Ascending aorta (tissue), 2 donors: ENCODE measurements at regions not wholly inside any gene's neighbourhood (a gene's known extent, or its start where the extent isn't known, plus 50 kb on each side); places are given as distances from the start of the nearest gene placed in this dataset.
A peak's percentile ranks its signal among the peaks of the same experiment; 100 is the strongest.

Source experiments
- DNase-seq, 2 donors: peaks; one replicate each; pipeline ENCODE4 v3.0.0-alpha.2; 2019; ENCODE audit warnings: low spot score in 2 of 2
- H3K27ac ChIP-seq, 2 donors: fragments of 200-600 bp; sonication (generic); one replicate each; pipeline ENCODE4 v1.5.1; 2016 to 2017; ENCODE audit warnings: mild to moderate bottlenecking in 1 of 2
- H3K27me3 ChIP-seq: fragments of 200-600 bp; sonication (generic); one replicate; pipeline ENCODE4 v1.5.1; 2017
- H3K36me3 ChIP-seq, 2 donors: fragments of 200-600 bp; sonication (generic); one replicate each; pipeline ENCODE4 v1.5.1; 2016
- H3K4me1 ChIP-seq, 2 donors: fragments of 200-600 bp; sonication (generic); one replicate each; pipeline ENCODE4 v1.5.1; 2016 to 2017; ENCODE audit warnings: mild to moderate bottlenecking in 1 of 2
- H3K4me3 ChIP-seq, 2 donors: fragments of 200-600 bp; sonication (generic); one replicate each; pipeline ENCODE4 v1.5.1; 2016 to 2017; ENCODE audit warnings: mild to moderate bottlenecking in 1 of 2
- H3K9me3 ChIP-seq, 2 donors: fragments of 200-600 bp; sonication (generic); one replicate each; pipeline ENCODE4 v1.5.1; 2016
- intact Hi-C: fragments of 100-400 bp; cut with DNase I; formaldehyde crosslinking; loops from one replicate; pipeline ENCODE4 v1.15.1; 2023
- TF ChIP-seq, protein P1 (sequence below), 3 experiments: fragments of 200-600 bp in 2 of 3; fragments of 450-650 bp in 1 of 3; sonication (generic) in 2 of 3; IDR thresholded peaks; one replicate each; pipeline ENCODE4 v1.5.1; 2016 to 2019; ENCODE audit warnings: antibody characterized with exemption in 3 of 3, mild to moderate bottlenecking in 1 of 3, moderate library complexity in 1 of 3

DNA sequence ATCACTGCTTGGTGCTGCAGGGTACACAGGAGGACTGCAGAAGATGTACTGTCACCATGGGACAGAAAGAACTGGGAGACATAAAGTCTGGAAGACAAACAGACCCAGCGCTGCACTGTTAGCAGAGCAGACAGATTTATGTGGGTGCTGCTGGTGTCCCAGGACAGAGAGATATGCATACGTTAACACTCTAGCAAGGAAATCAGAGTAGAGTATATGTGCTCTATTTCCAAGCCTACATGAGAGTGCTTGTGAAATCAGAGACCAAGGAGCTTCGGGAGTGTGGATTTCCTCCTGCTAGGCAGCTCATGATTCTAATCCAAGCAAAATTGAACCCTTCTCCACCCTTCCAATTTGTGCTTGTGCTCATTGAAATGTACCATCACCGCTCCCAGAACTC lies 416.5 kb downstream of the VRK1 start:
- no peak for DNase-seq
- H3K4me3 ChIP-seq, result no peak overlapping the region
- no peaks in the 10 kb centered on the region for H3K27me3 ChIP-seq
- H3K4me1 ChIP-seq, result no peaks in the 10 kb centered on the region
- no peak overlapping the region for H3K27ac ChIP-seq
- no peaks in the 10 kb centered on the region for H3K36me3 ChIP-seq
- no peaks in the 10 kb centered on the region for H3K9me3 ChIP-seq
- TF ChIP-seq, protein P1, sequence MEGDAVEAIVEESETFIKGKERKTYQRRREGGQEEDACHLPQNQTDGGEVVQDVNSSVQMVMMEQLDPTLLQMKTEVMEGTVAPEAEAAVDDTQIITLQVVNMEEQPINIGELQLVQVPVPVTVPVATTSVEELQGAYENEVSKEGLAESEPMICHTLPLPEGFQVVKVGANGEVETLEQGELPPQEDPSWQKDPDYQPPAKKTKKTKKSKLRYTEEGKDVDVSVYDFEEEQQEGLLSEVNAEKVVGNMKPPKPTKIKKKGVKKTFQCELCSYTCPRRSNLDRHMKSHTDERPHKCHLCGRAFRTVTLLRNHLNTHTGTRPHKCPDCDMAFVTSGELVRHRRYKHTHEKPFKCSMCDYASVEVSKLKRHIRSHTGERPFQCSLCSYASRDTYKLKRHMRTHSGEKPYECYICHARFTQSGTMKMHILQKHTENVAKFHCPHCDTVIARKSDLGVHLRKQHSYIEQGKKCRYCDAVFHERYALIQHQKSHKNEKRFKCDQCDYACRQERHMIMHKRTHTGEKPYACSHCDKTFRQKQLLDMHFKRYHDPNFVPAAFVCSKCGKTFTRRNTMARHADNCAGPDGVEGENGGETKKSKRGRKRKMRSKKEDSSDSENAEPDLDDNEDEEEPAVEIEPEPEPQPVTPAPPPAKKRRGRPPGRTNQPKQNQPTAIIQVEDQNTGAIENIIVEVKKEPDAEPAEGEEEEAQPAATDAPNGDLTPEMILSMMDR (IDR thresholded peaks at IDR 0.05), result no peak
- intact Hi-C loops, result no loop called here

DNA sequence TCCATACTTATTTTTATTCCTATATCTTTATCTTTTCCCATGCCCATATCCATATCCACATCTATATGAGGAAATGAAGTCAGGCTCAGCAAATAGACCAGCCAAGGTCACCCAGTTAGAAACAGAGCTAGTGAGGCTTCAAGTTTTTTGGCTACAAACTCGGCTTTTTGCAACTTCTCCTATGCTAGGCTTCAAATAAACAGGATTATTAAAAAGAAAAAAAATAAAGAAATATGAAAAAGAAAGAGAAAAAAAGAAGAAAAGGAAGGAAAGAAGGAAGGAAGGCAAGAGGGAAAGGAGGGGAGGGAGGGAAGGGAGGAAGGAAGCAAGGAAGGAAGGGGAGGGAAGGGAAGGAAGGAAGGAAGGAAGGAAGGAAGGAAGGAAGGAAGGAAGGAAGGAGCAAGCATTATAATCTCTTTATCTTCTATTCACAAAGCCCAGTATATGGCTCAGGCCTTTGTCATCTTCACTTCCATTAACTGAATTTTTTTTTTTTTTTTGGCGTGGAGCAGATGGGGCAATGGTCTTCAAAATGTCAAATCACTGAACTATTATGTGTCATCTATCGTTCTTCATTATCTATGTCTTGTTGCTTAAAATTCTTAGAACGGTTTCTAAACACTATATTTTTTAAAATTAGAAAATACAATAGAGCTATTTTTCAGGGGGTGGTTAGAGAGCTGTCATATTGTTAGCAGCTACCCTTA lies 418.2 kb downstream of the VRK1 start:
- Histone ChIP-seq H3K27me3 (no peaks in the 10 kb centered on the region), H3K9me3 (no peaks in the 10 kb centered on the region), H3K4me3 (no peak overlapping the region), H3K27ac (no peak overlapping the region), H3K4me1 (no peaks in the 10 kb centered on the region), H3K36me3 (no peaks in the 10 kb centered on the region)
- intact Hi-C loops, result no loop called here
- TF ChIP-seq, protein P1 (IDR thresholded peaks at IDR 0.05), result no peak
- DNase-seq, result no peak

DNA sequence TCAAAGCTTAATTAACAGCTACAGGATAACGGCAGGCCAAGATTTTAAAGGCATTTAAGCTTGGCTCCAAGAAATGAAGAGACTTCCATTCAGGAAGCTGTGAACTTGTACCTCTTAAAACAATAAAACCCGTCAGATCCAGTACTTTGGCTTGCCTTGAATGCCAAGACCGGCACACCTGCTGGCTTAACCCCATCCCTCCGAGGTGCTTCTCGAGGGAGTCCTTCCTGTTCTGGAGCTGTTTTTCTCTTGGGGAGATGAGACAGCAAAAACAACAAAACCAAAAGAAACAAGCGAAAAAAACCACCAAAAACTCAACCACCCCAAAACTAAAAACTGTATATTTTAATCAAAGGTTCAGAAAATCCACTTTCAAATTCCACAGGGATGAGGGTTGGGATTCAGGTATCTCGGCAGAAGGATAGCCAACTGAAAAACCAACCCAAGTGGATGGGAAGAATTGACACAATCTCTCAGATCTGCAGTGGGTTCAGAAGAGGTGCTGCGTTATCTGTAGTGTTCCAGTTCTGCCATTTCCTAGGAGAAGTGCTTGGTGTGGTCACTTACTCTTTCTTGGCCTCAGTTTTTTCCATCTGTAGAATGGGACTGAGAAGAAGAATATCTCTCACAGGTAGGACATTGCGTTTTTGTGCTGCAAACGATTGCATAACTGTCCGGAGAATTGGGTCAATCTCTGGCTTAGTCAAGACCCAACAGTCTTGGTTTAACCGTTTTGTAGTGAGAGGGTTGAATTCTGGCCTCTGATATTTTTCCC lies 420.1 kb downstream of the VRK1 start:
- Histone ChIP-seq H3K27ac (no peak overlapping the region), H3K9me3 (no peaks in the 10 kb centered on the region), H3K4me1 (no peaks in the 10 kb centered on the region), H3K36me3 (no peaks in the 10 kb centered on the region), H3K4me3 (no peak overlapping the region), H3K27me3 (no peaks in the 10 kb centered on the region)
- no peak for DNase-seq
- TF ChIP-seq, protein P1 (IDR thresholded peaks at IDR 0.05), result no peak
- intact Hi-C loops, result no loop called here

DNA sequence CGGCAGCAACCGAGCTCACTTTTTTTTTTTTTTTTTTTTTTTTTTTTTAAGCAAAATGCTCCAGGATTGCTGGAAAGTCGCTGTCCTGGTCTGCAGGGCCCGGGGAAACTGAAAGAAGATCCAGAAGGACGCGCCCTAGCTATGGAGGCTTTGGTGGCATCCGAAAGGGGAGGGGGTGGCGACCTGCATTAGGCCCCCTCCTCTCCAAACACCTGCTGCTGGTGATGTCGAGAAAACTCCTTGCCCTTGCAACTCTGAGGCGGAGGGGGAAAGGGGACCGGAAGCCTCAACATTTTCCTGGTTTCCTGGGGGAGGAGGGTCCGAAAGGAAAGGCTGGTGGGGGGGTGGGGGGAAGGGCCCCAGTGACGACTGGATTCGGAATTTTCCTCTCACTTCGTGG lies 421.1 kb downstream of the VRK1 start:
- H3K4me1 ChIP-seq, result no peaks in the 10 kb centered on the region
- no peak for DNase-seq
- intact Hi-C loops, result no loop called here
- no peak overlapping the region for H3K27ac ChIP-seq
- H3K36me3 ChIP-seq, result no peaks in the 10 kb centered on the region
- H3K4me3 ChIP-seq, result peak overlapping the region; percentile 20 to 30
- no peaks in the 10 kb centered on the region for H3K27me3 ChIP-seq
- TF ChIP-seq, protein P1 (IDR thresholded peaks at IDR 0.05), result no peak
- no peaks in the 10 kb centered on the region for H3K9me3 ChIP-seq

DNA sequence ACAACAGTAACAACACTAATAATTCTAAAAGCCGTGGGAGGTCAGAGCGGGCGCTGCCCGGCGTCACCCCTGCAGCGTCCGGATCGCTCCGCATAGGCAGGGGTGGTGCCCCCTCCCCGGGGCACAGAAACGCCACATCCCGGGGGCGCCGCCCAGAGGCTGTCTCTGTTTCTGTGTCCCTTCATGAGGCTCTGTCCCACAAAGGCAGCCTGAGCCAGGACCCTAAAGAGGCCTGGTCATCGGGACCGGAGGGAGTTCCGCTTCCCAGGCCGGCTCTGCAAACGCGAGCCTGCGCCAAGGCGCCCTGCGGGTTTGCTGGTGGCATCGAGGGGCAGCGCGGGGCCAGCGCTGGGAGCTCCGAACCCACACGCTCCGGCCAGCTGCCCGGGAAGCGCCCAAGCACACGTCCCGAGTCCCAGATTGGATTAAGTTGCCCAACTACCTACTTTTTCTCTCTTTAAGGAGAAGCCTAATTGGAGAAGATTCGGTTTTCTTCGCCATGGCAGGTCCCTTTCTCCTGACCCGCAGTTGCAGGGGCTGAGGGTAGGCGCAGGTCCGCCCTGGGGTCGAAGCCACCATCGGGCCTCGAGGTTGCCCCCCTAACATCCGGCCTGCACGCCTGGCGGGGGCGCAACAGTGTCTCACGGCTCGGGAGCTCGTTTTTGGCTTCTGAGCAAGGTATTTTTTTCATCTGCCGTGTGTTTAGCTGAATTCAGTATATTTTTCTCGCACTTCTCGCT lies 421.7 kb downstream of the VRK1 start:
- peak overlapping the region; percentile 20 to 30 for H3K4me3 ChIP-seq
- H3K9me3 ChIP-seq, result no peaks in the 10 kb centered on the region
- no peaks in the 10 kb centered on the region for H3K4me1 ChIP-seq
- TF ChIP-seq, protein P1 (IDR thresholded peaks at IDR 0.05), result no peak
- no peak overlapping the region for H3K27ac ChIP-seq
- no peak for DNase-seq
- no peaks in the 10 kb centered on the region for H3K36me3 ChIP-seq
- H3K27me3 ChIP-seq, result no peaks in the 10 kb centered on the region
- intact Hi-C loops, result no loop called here
